ENCODE measurements at regions not wholly inside any gene's neighbourhood (a gene's known extent, or its start where the extent isn't known, plus 50 kb on each side); places are given as distances from the start of the nearest gene placed in this dataset.
"Not testable (repeated sequence)": the region's sequence is repeated elsewhere in the genome, so short reads cannot be mapped to it uniquely, and the experiment has no call there.

DNA sequence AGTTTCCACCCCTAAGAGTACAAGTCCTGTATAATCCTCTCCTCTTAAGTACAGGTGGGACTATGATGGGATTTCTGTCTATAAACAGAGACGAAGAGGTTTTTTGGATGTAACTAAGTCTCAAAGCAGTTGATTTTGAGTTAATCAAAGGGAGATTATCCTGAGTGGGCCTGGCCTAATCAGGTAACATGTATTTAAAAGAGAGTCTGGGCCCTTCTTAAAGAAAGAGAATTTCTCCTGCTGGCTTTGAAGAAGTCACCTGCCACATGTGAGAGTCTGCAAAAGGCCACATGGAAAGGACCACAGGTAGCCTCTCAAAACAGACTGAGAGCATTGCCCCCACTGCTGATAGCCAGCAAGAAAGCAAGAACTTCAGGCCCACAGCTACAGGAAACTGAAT lies 142.3 kb downstream of the IRX5 start:
- no peak for TF ChIP-seq ZFX (IDR thresholded peaks at IDR 0.05; ENCODE audit: borderline replicate concordance)
- TF ChIP-seq, protein P1, sequence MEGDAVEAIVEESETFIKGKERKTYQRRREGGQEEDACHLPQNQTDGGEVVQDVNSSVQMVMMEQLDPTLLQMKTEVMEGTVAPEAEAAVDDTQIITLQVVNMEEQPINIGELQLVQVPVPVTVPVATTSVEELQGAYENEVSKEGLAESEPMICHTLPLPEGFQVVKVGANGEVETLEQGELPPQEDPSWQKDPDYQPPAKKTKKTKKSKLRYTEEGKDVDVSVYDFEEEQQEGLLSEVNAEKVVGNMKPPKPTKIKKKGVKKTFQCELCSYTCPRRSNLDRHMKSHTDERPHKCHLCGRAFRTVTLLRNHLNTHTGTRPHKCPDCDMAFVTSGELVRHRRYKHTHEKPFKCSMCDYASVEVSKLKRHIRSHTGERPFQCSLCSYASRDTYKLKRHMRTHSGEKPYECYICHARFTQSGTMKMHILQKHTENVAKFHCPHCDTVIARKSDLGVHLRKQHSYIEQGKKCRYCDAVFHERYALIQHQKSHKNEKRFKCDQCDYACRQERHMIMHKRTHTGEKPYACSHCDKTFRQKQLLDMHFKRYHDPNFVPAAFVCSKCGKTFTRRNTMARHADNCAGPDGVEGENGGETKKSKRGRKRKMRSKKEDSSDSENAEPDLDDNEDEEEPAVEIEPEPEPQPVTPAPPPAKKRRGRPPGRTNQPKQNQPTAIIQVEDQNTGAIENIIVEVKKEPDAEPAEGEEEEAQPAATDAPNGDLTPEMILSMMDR (IDR thresholded peaks at IDR 0.05), result no peak

DNA sequence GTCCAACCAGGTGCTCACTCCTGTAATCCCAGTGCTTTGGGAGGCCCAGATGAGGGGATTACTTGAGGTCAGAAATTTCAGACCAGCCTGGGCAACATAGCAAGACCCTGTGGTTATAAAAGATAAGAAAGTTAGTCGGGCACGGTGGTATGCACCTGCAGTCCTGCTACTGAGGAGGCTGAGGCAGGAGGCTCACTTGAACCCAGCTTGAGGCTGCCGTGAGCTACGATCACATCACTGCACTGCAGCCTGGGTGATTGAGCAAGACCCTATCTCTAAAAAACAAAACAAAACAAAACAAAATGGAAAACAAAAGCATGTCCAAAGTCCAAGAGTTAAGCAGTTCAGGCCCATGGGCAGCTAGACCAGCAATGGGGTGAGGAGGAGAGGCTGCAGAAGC lies 143.2 kb downstream of the IRX5 start:
- TF ChIP-seq ZFX (IDR thresholded peaks at IDR 0.05; ENCODE audit: borderline replicate concordance), result no peak
- TF ChIP-seq, protein P1 (IDR thresholded peaks at IDR 0.05), result no peak
- H3K27ac ChIP-seq, result no peak overlapping the region

More for the DNA sequence above, 142.3 kb downstream of the IRX5 start:
- H3K27ac ChIP-seq, result no peak overlapping the region

DNA sequence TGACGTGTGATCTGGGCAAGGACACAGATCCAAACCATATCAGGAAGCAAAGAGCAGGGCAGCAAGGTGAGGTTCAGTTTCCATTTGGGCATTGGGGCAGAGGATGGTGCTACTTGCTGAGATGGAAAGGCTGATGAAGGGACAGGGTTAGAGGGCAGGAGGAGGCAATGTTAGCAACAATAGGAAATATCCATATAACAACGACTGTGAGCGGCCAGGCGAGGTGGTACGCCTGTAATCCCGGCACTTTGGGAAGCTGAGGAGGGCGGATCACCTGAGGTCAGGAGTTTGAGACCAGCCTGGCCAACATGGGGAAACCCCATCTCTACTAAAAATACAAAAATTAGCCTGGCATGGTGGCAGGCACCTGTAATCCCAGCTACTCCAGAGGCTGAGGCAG lies 144.5 kb downstream of the IRX5 start:
- not testable (repeated sequence) for H3K27ac ChIP-seq

DNA sequence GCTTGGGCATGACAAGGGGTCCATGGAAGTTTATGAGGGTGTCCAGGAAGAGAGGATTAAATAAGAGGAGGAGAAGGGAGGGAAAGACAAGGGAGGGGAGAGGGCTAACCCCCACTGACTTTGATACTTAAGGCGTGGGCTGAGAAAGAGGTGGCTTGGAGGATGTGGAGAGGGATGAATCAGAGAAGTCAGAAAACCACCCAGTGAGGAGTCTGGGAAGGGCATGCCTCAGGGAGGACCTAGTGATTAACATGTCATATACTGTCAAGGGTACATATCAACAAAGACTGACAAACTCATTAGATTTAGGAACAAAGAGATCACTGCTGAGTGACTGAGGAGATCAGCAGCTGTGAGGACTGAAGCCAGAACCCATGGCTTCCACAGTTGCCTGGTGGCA lies 145.4 kb downstream of the IRX5 start:
- H3K27ac ChIP-seq, result no peak overlapping the region
- TF ChIP-seq, protein P1 (IDR thresholded peaks at IDR 0.05), result no peak
- no peak for TF ChIP-seq ZFX (IDR thresholded peaks at IDR 0.05; ENCODE audit: borderline replicate concordance)

DNA sequence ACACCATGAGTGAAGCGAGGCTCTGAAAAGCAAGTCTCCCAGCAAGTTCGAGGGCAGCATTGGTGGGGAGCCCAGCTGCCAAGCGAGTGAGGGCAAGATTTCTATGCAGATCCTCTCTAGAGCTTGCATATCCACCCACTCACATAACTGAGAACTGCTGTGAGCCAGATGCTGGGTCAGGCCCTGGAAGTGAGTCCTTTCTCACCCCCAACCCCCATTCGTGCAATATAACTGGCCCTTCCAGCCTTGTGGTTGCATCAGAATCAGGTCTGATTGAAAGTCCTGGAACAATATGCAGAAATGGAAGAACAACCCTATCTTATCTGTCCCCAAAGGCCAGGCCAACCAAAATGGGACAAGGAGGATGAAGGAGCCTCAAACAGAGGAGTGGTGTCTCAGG lies 146.6 kb downstream of the IRX5 start:
- no peak overlapping the region for H3K27ac ChIP-seq
- TF ChIP-seq ZFX (IDR thresholded peaks at IDR 0.05; ENCODE audit: borderline replicate concordance), result no peak

DNA sequence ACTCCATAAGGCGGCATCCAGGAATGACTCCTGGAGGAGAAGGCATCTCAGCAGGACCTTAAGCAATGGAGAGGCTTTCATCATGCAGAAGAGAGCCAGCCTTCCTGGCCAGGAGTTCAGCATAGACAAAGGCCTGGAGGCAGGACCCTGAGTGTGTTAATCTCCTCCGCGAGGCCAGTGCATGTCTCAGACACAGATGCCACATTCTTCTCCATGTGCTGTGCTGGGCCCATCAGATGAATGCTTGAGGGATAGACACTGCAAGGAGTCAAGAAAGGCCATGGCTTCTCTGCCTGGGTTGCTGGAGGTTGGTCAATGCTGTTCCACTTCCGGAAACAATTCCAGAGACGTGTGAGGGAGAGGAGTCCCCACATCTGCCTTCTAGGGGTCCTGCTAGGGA lies 147.5 kb downstream of the IRX5 start:
- TF ChIP-seq, protein P1 (IDR thresholded peaks at IDR 0.05), result no peak
- no peak for TF ChIP-seq ZFX (IDR thresholded peaks at IDR 0.05; ENCODE audit: borderline replicate concordance)
- H3K27ac ChIP-seq, result no peak overlapping the region

DNA sequence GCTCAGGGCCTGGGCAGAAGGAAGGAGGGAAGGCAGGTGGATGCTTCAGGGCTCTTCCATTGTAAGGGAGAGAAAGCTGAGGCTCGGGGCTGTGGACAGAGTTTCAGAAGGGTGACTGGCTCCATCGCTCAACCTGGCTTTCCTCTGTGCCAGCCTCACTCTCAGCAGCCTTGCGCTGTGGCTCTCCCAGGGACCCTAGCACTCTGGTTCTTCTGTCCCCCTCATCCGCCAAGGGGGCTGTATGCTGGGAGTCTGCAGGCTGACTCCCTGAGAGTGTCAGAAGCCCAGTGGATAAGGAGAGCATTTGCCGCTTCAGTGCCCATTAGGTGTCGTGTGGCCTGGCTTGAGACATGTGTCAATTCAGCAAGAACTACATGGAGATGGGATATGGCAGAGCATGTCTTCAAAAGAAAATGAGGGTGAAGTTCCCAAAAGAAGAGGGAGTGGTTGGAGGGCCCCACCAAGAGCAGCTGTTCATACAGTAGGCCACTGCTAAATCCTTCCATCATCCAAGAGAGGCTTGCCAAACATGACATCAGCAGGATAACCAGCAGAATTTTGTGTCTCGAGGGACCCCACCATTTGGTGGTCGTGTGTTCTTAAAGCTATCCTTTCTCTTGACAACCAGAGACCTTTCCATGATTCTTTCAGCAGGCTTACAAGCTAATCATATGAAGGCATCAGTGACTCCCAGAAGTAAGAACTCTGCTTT lies 148.2 kb downstream of the IRX5 start:
- TF ChIP-seq ZFX (IDR thresholded peaks at IDR 0.05; ENCODE audit: borderline replicate concordance), result no peak
- TF ChIP-seq, protein P1 (IDR thresholded peaks at IDR 0.05), result no peak
- H3K27ac ChIP-seq, result no peak overlapping the region

DNA sequence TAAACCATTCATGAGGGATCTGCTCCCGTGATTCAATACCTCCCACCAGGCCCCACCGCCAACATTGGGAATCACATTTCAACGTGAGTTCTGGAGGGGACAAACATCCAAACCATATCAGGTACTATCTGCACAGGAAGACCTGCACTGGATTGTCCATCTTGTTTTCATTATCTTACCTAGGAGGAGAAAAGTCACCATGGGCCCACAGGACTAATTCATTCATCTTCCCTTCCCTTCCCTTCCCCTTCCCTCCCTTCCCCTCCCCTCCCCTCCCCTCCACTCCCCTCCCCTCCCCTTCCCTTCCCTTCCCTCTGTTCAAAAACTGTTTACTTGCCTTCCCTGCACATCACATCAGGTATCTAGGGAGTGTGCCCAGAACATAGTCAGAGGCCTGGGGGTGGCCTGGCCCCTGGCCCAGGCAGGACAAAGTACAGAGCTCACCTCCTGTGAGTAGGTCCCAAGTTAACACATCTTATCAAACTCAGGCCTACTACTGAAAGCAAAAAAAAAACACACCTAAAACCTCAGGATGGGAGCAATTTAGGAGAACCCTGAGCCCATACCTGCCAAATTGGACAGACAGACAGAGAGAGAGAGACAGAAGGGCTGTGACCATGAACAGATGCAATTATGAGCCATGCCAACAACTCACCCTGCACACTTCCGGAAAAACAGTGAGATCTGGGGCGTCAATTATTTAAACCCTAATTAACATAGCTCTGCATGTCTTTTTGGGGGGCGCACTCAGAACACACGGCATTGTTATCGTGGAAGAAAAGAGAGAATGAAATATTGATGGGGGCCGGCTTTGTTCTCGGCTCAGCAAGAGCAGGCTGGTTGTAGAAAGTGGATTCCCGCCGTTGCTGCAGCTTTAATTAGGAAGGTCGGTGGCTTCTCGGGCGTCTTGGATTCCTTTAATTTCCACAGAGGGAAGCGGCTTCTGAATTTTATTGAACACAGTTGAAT lies 151.2 kb downstream of the IRX5 start:
- TF ChIP-seq ZFX (IDR thresholded peaks at IDR 0.05; ENCODE audit: borderline replicate concordance), result no peak
- TF ChIP-seq, protein P1 (IDR thresholded peaks at IDR 0.05), result no peak
- H3K27ac ChIP-seq, result no peak overlapping the region

All from 22Rv1 (cell line).